GM19395 (cell line): ENCODE measurements at regions not wholly inside any gene's neighbourhood (a gene's known extent, or its start where the extent isn't known, plus 50 kb on each side); places are given as distances from the start of the nearest gene placed in this dataset.

Experiments
- ATAC-seq: cut with Tn5 transposase; IDR thresholded peaks from one replicate; pipeline ENCODE4 v1.9.1; 2021; ENCODE audit warnings: mild to moderate bottlenecking, moderate library complexity; ENCODE audit not compliant: unreplicated experiment

DNA sequence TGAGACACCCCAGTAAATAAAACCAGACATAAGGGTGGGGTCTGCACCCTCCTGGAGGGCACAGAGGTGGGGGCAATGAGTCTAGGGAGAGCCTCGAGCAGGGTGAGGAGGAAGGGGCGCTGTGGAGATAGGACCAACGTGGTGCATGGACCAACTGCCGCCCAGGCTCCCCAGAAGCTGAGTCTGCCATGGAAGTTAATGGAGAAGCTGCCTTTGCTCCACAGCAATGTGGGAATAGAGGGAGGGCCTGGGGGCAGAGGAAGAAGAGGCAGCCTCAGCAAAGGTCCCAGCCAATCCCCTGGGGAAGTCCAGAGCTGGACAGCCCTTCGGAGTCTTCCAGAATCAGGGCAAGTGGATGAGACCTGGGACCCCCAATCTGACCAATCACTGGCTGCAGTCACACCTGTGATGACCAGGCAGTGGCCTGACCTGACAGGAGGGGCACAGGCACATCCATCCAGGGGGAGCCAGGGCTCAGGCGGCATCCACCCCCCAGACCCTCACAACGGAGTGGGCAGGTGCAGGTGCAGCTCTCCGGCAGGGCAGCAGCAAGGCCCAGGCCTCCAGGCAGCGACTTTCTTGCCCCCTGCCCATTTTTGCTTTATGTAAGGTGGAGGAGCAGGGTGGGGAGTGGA is 242.2 kb upstream of the PPP2R2D start:
- ATAC-seq = no peak

DNA sequence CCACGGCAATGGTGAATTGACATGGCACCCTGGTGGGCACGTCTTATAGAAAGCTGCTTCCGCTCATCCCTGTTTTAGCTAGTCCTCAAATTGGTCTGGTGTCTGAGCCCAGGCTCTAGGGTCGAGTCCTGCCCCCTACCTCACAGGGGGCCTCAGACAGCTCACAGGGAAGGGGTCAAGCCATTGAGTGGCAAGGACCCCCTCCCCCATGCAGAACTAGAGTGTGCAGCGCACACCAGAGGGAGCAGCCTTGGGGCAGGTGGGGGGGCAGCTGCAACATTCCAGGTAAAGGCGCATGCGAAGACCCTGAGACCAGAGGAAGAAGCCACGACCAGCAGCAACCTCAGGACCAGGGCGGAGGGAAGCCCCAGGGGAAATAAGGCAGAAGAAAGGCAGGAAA is 240.4 kb upstream of the PPP2R2D start:
- no peak for ATAC-seq

DNA sequence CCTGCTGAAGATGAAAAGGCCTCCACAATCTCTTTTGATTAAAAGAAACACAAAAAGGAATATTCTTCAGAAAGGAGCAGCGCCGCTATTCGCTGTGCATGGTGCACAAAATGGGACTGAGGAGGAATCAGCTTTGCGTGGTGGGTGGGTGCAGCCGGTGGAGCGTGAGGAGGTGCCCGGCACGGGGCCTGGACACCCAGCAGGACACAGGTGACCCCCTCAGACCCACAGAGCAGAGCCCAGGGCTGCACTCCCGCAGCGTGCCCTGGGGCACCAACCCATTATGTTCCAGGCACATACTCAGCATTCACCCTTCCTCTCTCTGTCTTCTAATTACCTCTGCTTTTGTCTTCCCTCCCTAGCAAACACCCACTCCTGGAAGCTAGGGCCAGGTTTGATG is 238.0 kb upstream of the PPP2R2D start:
- ATAC-seq = no peak

GRCh38 chr10:131663351-131663750 is 237.5 kb upstream of the PPP2R2D start:
- ATAC-seq = no peak

DNA sequence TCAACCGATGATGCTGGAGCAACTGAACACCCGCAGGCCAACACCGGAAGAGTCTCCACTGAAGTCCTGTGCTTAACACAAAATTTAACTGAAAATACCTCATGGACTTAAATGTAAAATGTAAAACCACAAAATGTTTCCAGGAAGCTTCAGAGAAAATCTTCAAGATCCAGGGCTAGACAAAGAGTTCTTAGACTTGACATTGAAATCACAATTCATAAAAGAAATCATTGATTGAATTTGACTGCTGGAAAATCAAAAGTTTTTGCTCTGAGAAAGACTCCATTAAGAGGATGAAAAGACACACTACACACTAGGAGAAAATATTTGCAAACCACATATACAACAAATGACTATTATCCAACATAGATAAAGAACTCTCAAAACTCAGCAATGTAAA is 234.7 kb upstream of the PPP2R2D start:
- ATAC-seq = no peak

DNA sequence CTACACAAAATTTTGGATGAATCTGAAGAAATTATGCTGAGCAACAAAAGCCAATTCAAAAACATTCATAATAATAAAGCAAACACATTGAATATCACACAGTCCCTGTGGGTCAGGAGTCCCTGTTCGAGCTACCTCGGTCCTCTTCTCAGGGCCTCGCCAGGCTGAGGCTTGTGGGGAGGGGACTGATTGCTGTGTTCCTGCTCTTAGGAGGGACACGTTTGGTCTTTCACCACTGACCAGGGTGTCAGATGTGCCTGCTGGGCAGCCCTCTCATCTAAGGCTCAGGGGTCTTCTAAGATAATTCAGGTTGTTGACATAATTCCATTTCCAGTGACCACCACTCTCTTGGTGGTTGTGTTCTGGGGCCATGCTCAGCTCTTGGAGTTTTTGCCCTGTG is 233.8 kb upstream of the PPP2R2D start:
- no peak for ATAC-seq

- no peak for ATAC-seq
Measured at GRCh38 chr10:131667561-131667960, 233.2 kb upstream of the PPP2R2D start.

- ATAC-seq = no peak
Measured at GRCh38 chr10:131668903-131669302, 231.9 kb upstream of the PPP2R2D start.

GRCh38 chr10:131669838-131670237 is 231.0 kb upstream of the PPP2R2D start:
- no peak for ATAC-seq

DNA sequence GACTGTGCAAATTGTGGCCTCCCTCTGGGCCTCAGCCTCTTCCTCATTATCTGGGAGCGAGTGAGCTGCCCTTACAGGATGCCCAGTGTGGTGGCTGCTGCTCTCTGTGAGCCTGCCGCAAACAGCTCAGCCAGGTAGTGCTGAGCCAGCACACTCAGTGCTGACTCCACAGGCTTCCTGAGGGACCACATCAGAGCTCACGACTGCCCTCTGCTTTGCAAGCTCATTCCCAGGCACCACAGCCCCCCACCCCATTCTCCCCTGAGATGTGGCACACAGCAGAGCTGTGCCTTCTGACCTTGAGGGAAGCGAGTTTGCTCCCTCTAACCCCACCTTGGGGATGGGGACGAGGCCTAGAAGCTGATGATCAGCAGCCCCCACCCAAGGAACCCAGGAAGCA is 230.5 kb upstream of the PPP2R2D start:
- no peak for ATAC-seq

DNA sequence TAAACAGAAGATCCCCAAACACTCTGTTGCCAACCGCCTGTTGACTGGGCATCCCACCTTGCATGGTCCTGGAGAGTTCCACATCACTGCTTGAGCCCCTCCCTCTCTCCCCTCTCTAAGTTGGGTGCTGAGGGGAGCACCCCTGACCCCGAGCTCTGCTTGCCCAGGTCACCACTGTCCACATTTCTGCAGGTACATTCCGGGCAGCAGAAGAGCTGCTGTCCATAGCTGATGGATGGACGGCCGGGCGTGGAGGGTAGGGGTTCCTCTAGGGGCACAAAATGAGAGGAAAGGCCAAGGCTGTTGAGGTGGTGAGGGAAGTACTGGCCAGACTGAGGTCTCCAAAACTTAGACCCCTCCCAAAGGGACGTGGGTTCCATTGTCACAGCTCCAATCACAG is 227.4 kb upstream of the PPP2R2D start:
- ATAC-seq = no peak

DNA sequence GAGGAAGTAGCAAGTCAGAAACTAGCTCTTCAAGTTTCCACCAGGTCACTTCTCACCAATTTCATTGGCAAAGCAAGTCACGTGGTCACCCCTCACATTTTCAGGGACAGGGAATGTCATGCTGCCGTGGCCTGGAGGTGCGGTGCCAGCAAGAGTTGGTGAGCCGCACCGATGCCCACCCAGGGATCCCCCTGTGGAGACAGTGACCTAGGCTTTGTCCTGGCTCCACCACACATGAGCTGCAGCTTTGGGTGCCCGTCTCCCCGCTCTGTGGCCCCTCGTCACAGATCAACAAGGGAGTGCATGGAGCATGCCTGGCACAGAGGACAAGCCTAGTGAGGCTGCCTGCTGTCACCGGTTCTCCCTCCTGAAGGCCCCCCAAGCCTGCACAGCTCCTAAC is 226.7 kb upstream of the PPP2R2D start:
- no peak for ATAC-seq

DNA sequence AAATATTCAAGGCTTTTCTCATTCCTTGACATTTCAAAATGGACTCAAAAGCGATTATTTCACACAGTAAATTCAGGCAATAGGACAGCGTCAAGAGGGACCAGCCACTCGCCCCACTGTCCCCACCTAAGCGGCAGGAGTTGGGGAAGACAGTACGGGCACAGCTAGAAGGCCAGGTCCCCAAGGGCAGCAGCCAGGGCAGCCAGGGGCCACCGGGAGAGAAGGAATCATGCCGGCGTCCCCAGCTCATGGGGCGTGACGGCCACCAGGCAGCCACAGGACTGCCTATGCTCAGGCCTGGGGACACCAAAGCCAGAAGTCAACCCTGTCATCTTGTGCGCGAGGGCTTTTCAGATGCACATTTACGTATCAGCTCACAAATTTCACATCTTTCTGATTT is 225.7 kb upstream of the PPP2R2D start:
- ATAC-seq = no peak

DNA sequence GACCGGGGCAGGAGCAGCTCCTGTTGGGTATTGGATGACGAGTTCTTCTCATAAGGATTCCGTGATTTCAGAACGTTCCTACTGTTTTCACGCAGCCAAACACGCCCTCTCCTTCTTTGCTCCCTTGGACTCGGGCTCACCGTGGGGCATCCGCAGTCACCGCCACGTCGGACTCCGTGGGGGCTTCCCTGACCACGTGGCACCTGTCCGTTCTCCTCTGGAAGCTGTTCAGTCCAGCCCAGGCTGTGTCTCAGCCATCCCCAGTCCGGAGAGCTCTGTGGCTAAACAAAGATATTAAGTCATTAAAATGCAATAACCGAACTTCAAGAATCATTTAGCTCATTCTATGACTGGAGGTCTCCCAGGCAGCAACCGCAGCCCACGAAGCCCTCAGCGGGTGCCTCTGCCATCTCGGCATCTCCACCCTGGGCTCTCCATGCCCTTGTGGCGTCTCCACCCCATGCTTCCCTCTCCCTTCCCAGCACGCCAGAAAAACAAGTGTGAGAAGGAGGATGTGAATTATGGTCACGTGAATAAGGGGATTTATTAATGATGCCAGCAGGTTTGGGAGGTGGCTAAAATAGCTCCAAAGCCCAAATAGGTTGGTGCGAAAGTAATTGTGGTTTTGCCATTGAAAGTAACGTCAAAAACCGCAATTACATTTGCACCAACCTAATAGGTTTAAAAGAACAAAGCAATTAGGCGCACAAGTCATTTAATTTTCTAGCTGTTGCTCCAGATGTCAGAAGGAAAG is 224.6 kb upstream of the PPP2R2D start:
- no peak for ATAC-seq

GRCh38 chr10:131676800-131677421 is 223.9 kb upstream of the PPP2R2D start:
- no peak for ATAC-seq

- ATAC-seq = no peak
Measured at GRCh38 chr10:131677671-131678070, 223.1 kb upstream of the PPP2R2D start.

DNA sequence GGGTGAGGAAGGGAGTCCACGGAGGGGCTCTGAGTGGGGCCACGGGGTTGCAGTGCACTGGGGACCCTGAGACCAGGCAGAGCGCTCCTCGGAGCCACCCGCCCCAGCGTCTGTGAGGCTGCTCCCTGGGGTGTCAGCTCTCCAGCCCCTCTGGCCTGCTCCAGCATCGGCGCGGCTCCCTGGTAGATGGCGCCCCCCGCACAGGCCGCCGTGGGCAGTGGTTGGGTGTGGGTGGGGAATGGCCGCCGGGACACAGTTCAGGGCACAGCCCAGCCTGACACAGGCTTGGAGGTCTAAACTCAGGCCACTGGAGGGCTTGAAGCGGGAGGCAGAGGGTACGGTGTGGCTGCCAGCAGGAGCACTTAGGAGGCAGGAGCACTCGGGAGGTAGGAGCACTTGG is 222.6 kb upstream of the PPP2R2D start:
- ATAC-seq = no peak

DNA sequence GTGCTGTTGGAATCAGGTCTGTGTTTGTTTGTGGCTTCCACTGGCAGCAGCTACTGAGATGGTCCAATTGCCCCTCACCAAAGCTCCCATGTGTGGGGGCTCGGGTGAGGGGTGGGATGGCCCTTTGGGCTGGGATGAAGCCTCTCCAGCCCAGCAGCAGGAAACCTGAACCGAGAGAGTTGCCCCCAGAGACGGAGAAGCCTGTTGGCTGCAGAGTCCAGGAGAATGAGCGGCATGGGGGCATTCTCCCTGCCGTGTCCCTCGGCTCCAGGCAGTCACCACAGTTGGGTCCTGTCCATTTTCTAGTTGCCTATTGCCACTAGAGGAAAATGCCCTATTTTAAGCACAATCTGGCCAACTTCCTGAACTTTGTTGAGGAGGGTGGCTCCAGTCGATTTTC is 222.2 kb upstream of the PPP2R2D start:
- no peak for ATAC-seq

GRCh38 chr10:131679926-131680325 is 220.9 kb upstream of the PPP2R2D start:
- ATAC-seq = no peak

- no peak for ATAC-seq
Measured at GRCh38 chr10:131681122-131681521, 219.7 kb upstream of the PPP2R2D start.

DNA sequence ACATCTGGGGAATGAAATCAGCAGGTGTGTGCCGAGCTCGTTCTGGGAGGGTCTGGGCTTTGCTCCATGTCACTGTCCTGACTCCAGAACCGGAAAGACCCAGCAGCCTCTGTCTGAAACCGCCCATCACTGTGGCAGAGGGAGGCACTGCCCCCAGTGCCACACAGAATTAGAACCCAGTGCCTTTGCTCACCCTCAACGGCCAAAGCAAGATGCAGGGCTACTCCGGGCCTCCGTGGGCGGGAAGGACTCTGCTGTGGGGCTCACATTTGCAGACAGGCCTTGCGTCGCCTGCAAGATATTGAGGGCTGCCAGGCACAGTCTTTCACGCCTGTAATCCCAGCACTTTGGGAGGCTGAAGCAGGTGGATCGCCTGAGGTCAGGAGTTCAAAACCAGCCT is 219.2 kb upstream of the PPP2R2D start:
- ATAC-seq = no peak

DNA sequence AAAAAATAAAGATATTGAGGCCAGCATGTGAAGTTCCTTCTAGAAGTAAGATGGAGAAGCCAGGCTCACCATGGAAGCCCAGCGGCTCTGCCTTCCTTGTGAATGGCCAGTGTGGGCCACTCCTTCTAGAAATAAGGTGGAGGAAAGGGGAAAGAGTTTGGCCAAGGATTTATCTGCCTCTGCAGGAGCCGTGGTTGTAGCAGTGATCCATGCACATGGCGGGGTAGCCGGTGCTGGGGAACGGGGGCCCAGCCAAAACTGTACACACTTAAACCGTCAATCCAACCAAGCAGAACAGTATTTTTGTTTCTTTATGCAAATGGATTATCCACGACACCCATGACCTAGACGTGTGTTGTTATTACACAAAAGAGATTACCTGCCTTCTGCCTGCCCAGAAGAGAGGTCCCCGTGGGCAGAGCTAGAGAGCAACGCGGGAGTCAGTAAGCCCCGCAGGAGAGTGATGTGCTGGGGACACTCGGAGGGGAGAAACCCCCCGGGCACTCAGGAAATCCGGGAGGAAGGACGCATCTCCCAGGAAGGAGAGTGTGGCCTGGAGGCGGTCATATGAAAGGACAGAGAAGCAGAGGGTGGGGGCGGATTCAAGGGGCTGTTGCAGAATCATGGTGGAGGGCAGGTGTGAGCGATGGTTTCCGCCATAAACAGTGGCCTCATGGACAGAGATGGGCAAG is 218.4 kb upstream of the PPP2R2D start:
- no peak for ATAC-seq
